PC-3 (cell line): ENCODE measurements at regions not wholly inside any gene's neighbourhood (a gene's known extent, or its start where the extent isn't known, plus 50 kb on each side); places are given as distances from the start of the nearest gene placed in this dataset.

Experiments used
- EZH2 ChIP-seq: fragments of 300-600 bp; sonication (generic); IDR thresholded peaks from one replicate; pipeline ENCODE4 v1.6.1; 2017; ENCODE audit warnings: antibody characterized with exemption, mild to moderate bottlenecking, low read length; ENCODE audit not compliant: unreplicated experiment
- EZH2phosphoT487 ChIP-seq: fragments of 300-600 bp; sonication (generic); IDR thresholded peaks from 2 replicates; pipeline ENCODE4 v1.6.1; 2018; ENCODE audit warnings: mild to moderate bottlenecking, antibody characterized with exemption, low read length, borderline replicate concordance
- TF ChIP-seq, protein P1 (sequence below): fragments of 300-600 bp; sonication (generic); conservative IDR thresholded peaks from 2 replicates; pipeline ENCODE4 v1.5.1; 2017; ENCODE audit warnings: antibody characterized with exemption, low read depth, mild to moderate bottlenecking, low read length

DNA sequence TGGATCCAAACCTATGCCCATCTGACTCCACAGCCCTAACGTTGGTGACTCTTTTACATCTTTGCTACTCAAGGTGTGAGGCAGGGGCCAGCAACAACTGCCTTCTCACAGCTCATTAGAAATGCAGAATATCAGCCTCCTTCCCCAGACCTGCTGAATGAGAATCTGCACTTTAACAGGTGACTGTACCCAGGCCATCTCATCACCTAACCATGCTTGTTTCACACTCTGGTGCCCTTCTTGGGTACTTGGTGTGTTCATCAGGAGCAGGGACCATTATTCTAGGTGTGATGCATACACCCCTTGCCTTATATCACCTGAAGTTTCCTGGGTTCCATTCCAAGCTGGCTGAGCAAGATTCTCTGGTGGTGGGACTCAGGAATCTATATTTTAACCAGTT is 196.3 kb upstream of the LMCD1 start:
- TF ChIP-seq EZH2 (no peak), EZH2phosphoT487 (no peak)
- TF ChIP-seq, protein P1, sequence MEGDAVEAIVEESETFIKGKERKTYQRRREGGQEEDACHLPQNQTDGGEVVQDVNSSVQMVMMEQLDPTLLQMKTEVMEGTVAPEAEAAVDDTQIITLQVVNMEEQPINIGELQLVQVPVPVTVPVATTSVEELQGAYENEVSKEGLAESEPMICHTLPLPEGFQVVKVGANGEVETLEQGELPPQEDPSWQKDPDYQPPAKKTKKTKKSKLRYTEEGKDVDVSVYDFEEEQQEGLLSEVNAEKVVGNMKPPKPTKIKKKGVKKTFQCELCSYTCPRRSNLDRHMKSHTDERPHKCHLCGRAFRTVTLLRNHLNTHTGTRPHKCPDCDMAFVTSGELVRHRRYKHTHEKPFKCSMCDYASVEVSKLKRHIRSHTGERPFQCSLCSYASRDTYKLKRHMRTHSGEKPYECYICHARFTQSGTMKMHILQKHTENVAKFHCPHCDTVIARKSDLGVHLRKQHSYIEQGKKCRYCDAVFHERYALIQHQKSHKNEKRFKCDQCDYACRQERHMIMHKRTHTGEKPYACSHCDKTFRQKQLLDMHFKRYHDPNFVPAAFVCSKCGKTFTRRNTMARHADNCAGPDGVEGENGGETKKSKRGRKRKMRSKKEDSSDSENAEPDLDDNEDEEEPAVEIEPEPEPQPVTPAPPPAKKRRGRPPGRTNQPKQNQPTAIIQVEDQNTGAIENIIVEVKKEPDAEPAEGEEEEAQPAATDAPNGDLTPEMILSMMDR: no peak
